Right lobe of liver (tissue), 6 donors: ENCODE measurements at regions not wholly inside any gene's neighbourhood (a gene's known extent, or its start where the extent isn't known, plus 50 kb on each side); places are given as distances from the start of the nearest gene placed in this dataset.
"Not testable (repeated sequence)": the region's sequence is repeated elsewhere in the genome, so short reads cannot be mapped to it uniquely, and the experiment has no call there.

Experiments used
- ATAC-seq, 4 donors: fragments of 200-7000 bp; cut with Tn5 transposase; one replicate each; pipeline ENCODE4 v1.9.1; 2020; ENCODE audit warnings: mild to moderate bottlenecking in 4 of 4, moderate library complexity in 4 of 4
- DNase-seq, 3 donors: peaks; one replicate each; pipeline ENCODE4 v3.0.0-alpha.2; 2020
- H3K27ac ChIP-seq, 3 donors: fragments of 200-600 bp; one replicate each; pipeline ENCODE4 v1.8.0; 2022
- H3K27me3 ChIP-seq, 2 donors: fragments of 200-600 bp; one replicate each; pipeline ENCODE4 v1.8.0; 2022
- H3K36me3 ChIP-seq, 4 donors: fragments of 200-600 bp; sonication (generic) in 1 of 4; one replicate each; pipeline versions ENCODE4 v1.5.1 to v1.8.0; 2017 to 2022; ENCODE audit warnings: control low read depth in 1 of 4
- H3K4me1 ChIP-seq, 4 donors: fragments of 200-600 bp; sonication (generic) in 1 of 4; one replicate each; pipeline versions ENCODE4 v1.5.1 to v1.8.0; 2017 to 2022; ENCODE audit warnings: control low read depth in 1 of 4
- H3K4me3 ChIP-seq, 3 donors: fragments of 200-600 bp; one replicate each; pipeline ENCODE4 v1.8.0; 2022
- H3K9me3 ChIP-seq, 4 donors: fragments of 200-600 bp; sonication (generic) in 1 of 4; one replicate each; pipeline versions ENCODE4 v1.5.1 to v1.8.0; 2017 to 2022; ENCODE audit warnings: control low read depth in 1 of 4
- CTCF ChIP-seq, 4 donors: fragments of 200-600 bp in 3 of 4; fragments of 450-650 bp in 1 of 4; IDR thresholded peaks; one replicate each; pipeline versions ENCODE4 v1.5.1 to v1.8.0; 2016 to 2022; ENCODE audit warnings: antibody characterized with exemption in 4 of 4, mild to moderate bottlenecking in 2 of 4
- POLR2A ChIP-seq: fragments of 450-650 bp; IDR thresholded peaks from one replicate; pipeline ENCODE4 v1.6.1; 2017; ENCODE audit warnings: antibody characterized with exemption, mild to moderate bottlenecking
- WGBS: methylation state at CpG from one replicate; pipeline ENCODE4 v1.1.6; 2018; ENCODE audit warnings: low coverage, low lambda C conversion rate; ENCODE audit not compliant: insufficient coverage; ENCODE audit errors: missing lambda C conversion rate; 5-methylcytosine and 5-hydroxymethylcytosine counted together
- intact Hi-C, 2 donors: fragments of 100-400 bp; cut with DNase I; formaldehyde crosslinking; loops; one replicate each; pipeline versions ENCODE4 v1.11.2 to v1.14.1; 2022
- donor health status: DM: no; HTN: yes; CAD: no.
- donor health status: DM: no; HTN: no; CAD: no.
- donor health status: DM: no; HTN: no; CAD: no.
- donor health status: DM: no; HTN: yes; CAD: no.
- donor health status: DM: no; HTN: yes; CAD: no.

- Histone ChIP-seq H3K27me3 (no peaks in the 10 kb centered on the region), H3K4me1 (no peaks in the 10 kb centered on the region), H3K36me3 (no peaks in the 10 kb centered on the region), H3K4me3 (no peak overlapping the region), H3K27ac (no peak overlapping the region), H3K9me3 (no peaks in the 10 kb centered on the region)
- DNase-seq, result no peak
- no peak for TF ChIP-seq POLR2A
- TF ChIP-seq CTCF (IDR thresholded peaks at IDR 0.05), result no peak
- WGBS, result 25% methylated on average over 1 of the region's 1 CpG
- no peak for ATAC-seq
- intact Hi-C loops, result no loop called here
Observed at GRCh38 chr1:102472520-102472919, 475.8 kb upstream of the OLFM3 start.

- Histone ChIP-seq H3K27ac (no peak overlapping the region), H3K9me3 (no peaks in the 10 kb centered on the region), H3K27me3 (no peaks in the 10 kb centered on the region), H3K36me3 (no peaks in the 10 kb centered on the region), H3K4me3 (no peak overlapping the region), H3K4me1 (no peaks in the 10 kb centered on the region)
- DNase-seq (no peak), ATAC-seq (no peak)
- 47% methylated on average over 2 of the region's 2 CpGs for WGBS
- TF ChIP-seq POLR2A (no peak), CTCF (IDR thresholded peaks at IDR 0.05) (no peak)
- intact Hi-C loops, result no loop called here
Observed at GRCh38 chr1:102470767-102471166, 474.0 kb upstream of the OLFM3 start.

- no peak for DNase-seq
- TF ChIP-seq POLR2A, result no peak
- TF ChIP-seq CTCF (IDR thresholded peaks at IDR 0.05), result no peak
- WGBS, result 100% methylated on average over 1 of the region's 1 CpG
- no peaks in the 10 kb centered on the region for H3K9me3 ChIP-seq
- no peaks in the 10 kb centered on the region for H3K4me1 ChIP-seq
- no peaks in the 10 kb centered on the region for H3K27me3 ChIP-seq
- intact Hi-C loops, result no loop called here
- no peak for ATAC-seq
- no peaks in the 10 kb centered on the region for H3K36me3 ChIP-seq
- no peak overlapping the region for H3K27ac ChIP-seq
- H3K4me3 ChIP-seq, result no peak overlapping the region
Observed at GRCh38 chr1:102466487-102466886, 469.8 kb upstream of the OLFM3 start.

GRCh38 chr1:102463328-102463727 lies 466.6 kb upstream of the OLFM3 start:
- TF ChIP-seq POLR2A (no peak), CTCF (IDR thresholded peaks at IDR 0.05) (no peak)

GRCh38 chr1:102442317-102442716 lies 445.6 kb upstream of the OLFM3 start:
- H3K36me3 ChIP-seq, H3K27ac ChIP-seq, H3K27me3 ChIP-seq, H3K4me3 ChIP-seq, DNase-seq, intact Hi-C loops, H3K4me1 ChIP-seq, ATAC-seq, H3K9me3 ChIP-seq: not testable (repeated sequence)
- WGBS, result 95% methylated on average over 4 of the region's 9 CpGs

More at GRCh38 chr1:102463328-102463727, 466.6 kb upstream of the OLFM3 start:
- no peak for DNase-seq
- Histone ChIP-seq H3K27me3 (no peaks in the 10 kb centered on the region), H3K36me3 (no peaks in the 10 kb centered on the region), H3K9me3 (no peaks in the 10 kb centered on the region), H3K27ac (no peak overlapping the region), H3K4me1 (no peaks in the 10 kb centered on the region), H3K4me3 (no peak overlapping the region)
- intact Hi-C loops, result no loop called here
- WGBS, result 50% methylated on average over 2 of the region's 2 CpGs
- ATAC-seq, result no peak
